SK-N-SH (cell line): ENCODE measurements at regions not wholly inside any gene's neighbourhood (a gene's known extent, or its start where the extent isn't known, plus 50 kb on each side); places are given as distances from the start of the nearest gene placed in this dataset.

Experiments
- CTCF ChIA-PET: fragments of 300-600, 350-600 bp; formaldehyde crosslinking; extraction: SDS; loops from one replicate; lab custom pipeline; 2021; lab: Yijun Ruan, JAX
- POLR2A ChIA-PET: fragments of 350-600 bp; sonication (Branson Sonifier 250); formaldehyde crosslinking; extraction: SDS; loops from one replicate; lab custom pipeline; 2020; ENCODE audit warnings: antibody characterized with exemption, inconsistent platforms; lab: Yijun Ruan, JAX
- DNase-seq: peaks from one replicate; pipeline ENCODE4 v3.0.0; 2012
- H2AFZ ChIP-seq: fragments of 200-600 bp; sonication (generic); 2 replicates; pipeline ENCODE4 v1.8.1; 2016; ENCODE audit warnings: antibody characterized with exemption, mild to moderate bottlenecking, low read depth
- H3F3A ChIP-seq: fragments of 200-600 bp; sonication (generic); replicated peaks from 2 replicates; pipeline ENCODE3; 2016; ENCODE audit warnings: antibody characterized with exemption, mild to moderate bottlenecking; ENCODE audit not compliant: insufficient read depth
- H3K27ac ChIP-seq, 2 experiments: fragments of 200-500 bp in 1 of 2; fragments of 200-600 bp in 1 of 2; sonication (Bioruptor generic) in 1 of 2; sonication (generic), shearing (Covaris generic) in 1 of 2; 2 replicates each; pipeline versions ENCODE4 v1.5.1 to v1.6.1; 2014 to 2016; ENCODE audit warnings: low read depth in 2 of 2, inconsistent platforms in 1 of 2, low read length in 1 of 2, mild to moderate bottlenecking in 1 of 2, mixed read lengths in 1 of 2
- H3K27me3 ChIP-seq: fragments of 200-600 bp; sonication (generic), shearing (Covaris generic); 2 replicates; pipeline ENCODE4 v1.6.1; 2016; ENCODE audit warnings: mixed run types; ENCODE audit not compliant: insufficient read depth
- H3K36me3 ChIP-seq, 2 experiments: fragments of 200-500 bp in 1 of 2; fragments of 200-600 bp in 1 of 2; sonication (Bioruptor generic) in 1 of 2; sonication (generic) in 1 of 2; replicated peaks in 1 of 2; 2 replicates each; pipeline versions ENCODE3 to v1.5.1; 2014 to 2016; ENCODE audit warnings: low read length in 1 of 2, mild to moderate bottlenecking in 1 of 2; ENCODE audit not compliant: insufficient read depth in 2 of 2, control insufficient read depth in 1 of 2
- H3K4me1 ChIP-seq, 2 experiments: fragments of 200-500 bp in 1 of 2; fragments of 200-600 bp in 1 of 2; sonication (Bioruptor generic) in 1 of 2; sonication (generic), shearing (Covaris generic) in 1 of 2; 2 replicates each; pipeline versions ENCODE4 v1.5.1 to v1.6.1; 2014 to 2016; ENCODE audit warnings: low read depth in 1 of 2, low read length in 1 of 2, mixed run types in 1 of 2; ENCODE audit not compliant: insufficient read depth in 2 of 2, control insufficient read depth in 1 of 2
- H3K4me2 ChIP-seq: fragments of 200-600 bp; sonication (generic), shearing (Covaris generic); 2 replicates; pipeline ENCODE4 v1.6.1; 2017; ENCODE audit warnings: mixed run types
- H3K4me3 ChIP-seq, 2 experiments: fragments of 200-500 bp in 1 of 2; fragments of 200-600 bp in 1 of 2; sonication (Bioruptor generic) in 1 of 2; sonication (generic), shearing (Covaris generic) in 1 of 2; 2 replicates each; pipeline versions ENCODE4 v1.5.1 to v1.8.1; 2014 to 2016; ENCODE audit warnings: low read depth in 2 of 2, inconsistent platforms in 1 of 2, low read length in 1 of 2, mild to moderate bottlenecking in 1 of 2, mixed read lengths in 1 of 2, moderate library complexity in 1 of 2
- H3K79me2 ChIP-seq: fragments of 200-600 bp; sonication (generic); 2 replicates; pipeline ENCODE4 v1.8.1; 2017; ENCODE audit warnings: mild to moderate bottlenecking; ENCODE audit not compliant: insufficient read depth
- H3K9ac ChIP-seq: fragments of 200-600 bp; sonication (generic); 2 replicates; pipeline ENCODE4 v1.6.1; 2017; ENCODE audit warnings: mixed run types
- H3K9me2 ChIP-seq: fragments of 200-600 bp; sonication (generic); 2 replicates; pipeline ENCODE4 v1.6.1; 2017; ENCODE audit warnings: mixed run types
- H3K9me3 ChIP-seq: fragments of 200-600 bp; sonication (generic); 2 replicates; pipeline ENCODE4 v1.6.1; 2017; ENCODE audit warnings: mixed run types, mild to moderate bottlenecking, moderate library complexity
- H4K20me1 ChIP-seq: fragments of 200-600 bp; sonication (generic); 2 replicates; pipeline ENCODE4 v1.6.1; 2017; ENCODE audit warnings: mild to moderate bottlenecking, mixed run types; ENCODE audit not compliant: insufficient read depth
- CHD2 ChIP-seq: fragments of 150-350 bp; IDR thresholded peaks from 2 replicates; pipeline ENCODE4 v1.6.1; 2018; ENCODE audit warnings: low read length; ENCODE audit not compliant: partially characterized antibody
- FOXJ3 ChIP-seq: sonication (generic); formaldehyde crosslinking; IDR thresholded peaks from 2 replicates; pipeline ENCODE4 v1.5.1; 2020; ENCODE audit warnings: mild to moderate bottlenecking, missing genetic modification reagents
- GABPA ChIP-seq: IDR thresholded peaks from 2 replicates; pipeline ENCODE4 v1.4.0; 2012; ENCODE audit warnings: low read depth, mild to moderate bottlenecking
- NRF1 ChIP-seq: IDR thresholded peaks from 2 replicates; pipeline ENCODE4 v1.6.1; 2012; ENCODE audit warnings: low read depth, mild to moderate bottlenecking, low read length
- SMC3 ChIP-seq: IDR thresholded peaks from 2 replicates; pipeline ENCODE4 v1.6.1; 2012; ENCODE audit warnings: low read depth, low read length, improper control_type of control experiment
- TEAD4 ChIP-seq: IDR thresholded peaks from 2 replicates; pipeline ENCODE4 v1.4.0; 2012; ENCODE audit warnings: mild to moderate bottlenecking, borderline replicate concordance; ENCODE audit not compliant: insufficient read depth
- YY1 ChIP-seq: IDR thresholded peaks from 2 replicates; pipeline ENCODE4 v1.4.0; 2012; ENCODE audit warnings: low read depth, mild to moderate bottlenecking
- WGBS: methylation state at CpG from one replicate; pipeline ENCODE4 v1.1.6; 2017; ENCODE audit warnings: low lambda C conversion rate; 5-methylcytosine and 5-hydroxymethylcytosine counted together
- TF ChIP-seq, protein P1 (sequence below): fragments of 200-600 bp; sonication (generic); IDR thresholded peaks from 2 replicates; pipeline ENCODE4 v1.6.1; 2017; ENCODE audit warnings: antibody characterized with exemption, mild to moderate bottlenecking, moderate library complexity
- TF ChIP-seq, protein P2 (sequence below): IDR thresholded peaks from 2 replicates; pipeline ENCODE4; 2012

DNA sequence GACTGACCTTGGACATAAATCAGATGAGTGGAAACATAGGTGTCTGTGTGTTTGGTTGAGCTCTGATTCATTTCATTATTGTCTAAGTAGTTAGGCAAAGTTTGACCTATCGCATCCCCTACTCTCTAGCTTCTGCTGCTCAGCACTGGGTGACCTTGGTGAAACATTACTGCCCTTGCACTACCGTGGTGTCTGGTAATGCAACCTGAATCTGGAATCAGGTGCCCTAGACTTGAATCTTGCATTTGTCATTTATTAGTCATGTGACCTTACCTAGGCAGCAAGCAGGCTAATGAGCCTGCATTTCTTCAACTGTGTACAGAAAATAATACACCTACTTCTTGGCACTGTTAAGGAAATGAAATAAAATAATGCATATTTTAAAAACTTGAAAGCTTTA is 242.3 kb upstream of the BLID start:
- Histone ChIP-seq H3K9me3 (no peaks in the 10 kb centered on the region; the same call in 1 of the 2 replicates), H3K4me1 (no peaks in the 10 kb centered on the region), H3K27ac (no peak overlapping the region), H3K4me2 (no peak overlapping the region), H3K79me2 (no peaks in the 10 kb centered on the region), H3K27me3 (no peaks in the 10 kb centered on the region), H3K36me3 (no peaks in the 10 kb centered on the region), H3K9me2 (no peaks in the 10 kb centered on the region), H3F3A (no peaks in the 10 kb centered on the region), H4K20me1 (no peaks in the 10 kb centered on the region), H2AFZ (no peak overlapping the region), H3K9ac (no peak overlapping the region), H3K4me3 (no peak overlapping the region)
- 56% methylated on average over 2 of the region's 2 CpGs for WGBS
- CTCF ChIA-PET, result interaction anchor here (1.3 kb wide), 1 partner anchor 21 kb away, joined by 3 read pairs; no protein-coding TSS in a partner anchor
- no peak for DNase-seq
- no peak for TF ChIP-seq CHD2
- no peak for TF ChIP-seq FOXJ3 (CRISPR knock-in tag)
- no peak for TF ChIP-seq YY1
- TF ChIP-seq TEAD4, result no peak
- no peak for TF ChIP-seq SMC3
- TF ChIP-seq, protein P1, sequence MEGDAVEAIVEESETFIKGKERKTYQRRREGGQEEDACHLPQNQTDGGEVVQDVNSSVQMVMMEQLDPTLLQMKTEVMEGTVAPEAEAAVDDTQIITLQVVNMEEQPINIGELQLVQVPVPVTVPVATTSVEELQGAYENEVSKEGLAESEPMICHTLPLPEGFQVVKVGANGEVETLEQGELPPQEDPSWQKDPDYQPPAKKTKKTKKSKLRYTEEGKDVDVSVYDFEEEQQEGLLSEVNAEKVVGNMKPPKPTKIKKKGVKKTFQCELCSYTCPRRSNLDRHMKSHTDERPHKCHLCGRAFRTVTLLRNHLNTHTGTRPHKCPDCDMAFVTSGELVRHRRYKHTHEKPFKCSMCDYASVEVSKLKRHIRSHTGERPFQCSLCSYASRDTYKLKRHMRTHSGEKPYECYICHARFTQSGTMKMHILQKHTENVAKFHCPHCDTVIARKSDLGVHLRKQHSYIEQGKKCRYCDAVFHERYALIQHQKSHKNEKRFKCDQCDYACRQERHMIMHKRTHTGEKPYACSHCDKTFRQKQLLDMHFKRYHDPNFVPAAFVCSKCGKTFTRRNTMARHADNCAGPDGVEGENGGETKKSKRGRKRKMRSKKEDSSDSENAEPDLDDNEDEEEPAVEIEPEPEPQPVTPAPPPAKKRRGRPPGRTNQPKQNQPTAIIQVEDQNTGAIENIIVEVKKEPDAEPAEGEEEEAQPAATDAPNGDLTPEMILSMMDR, result no peak
- POLR2A ChIA-PET, result no interaction called here

DNA sequence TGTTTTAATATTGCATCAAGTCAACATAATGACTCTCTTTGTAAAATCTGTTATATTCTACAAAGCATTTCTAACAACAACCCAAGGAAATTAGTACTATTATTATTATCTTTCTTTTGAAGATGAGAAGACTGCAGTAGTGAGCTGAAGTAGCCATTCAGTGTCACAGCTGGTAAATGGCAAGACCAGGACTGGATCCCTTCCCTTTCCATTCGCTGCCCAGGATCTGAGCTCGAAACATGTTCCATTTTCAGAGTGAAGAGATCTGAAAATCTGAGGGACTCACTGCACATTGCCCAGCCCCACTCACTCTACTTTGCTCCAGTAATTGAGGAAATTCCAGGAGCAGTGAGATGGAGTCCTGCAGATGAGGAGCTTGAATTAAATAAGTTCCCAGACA is 240.0 kb upstream of the BLID start:
- no peak for DNase-seq
- 61% methylated on average over 2 of the region's 2 CpGs for WGBS
- POLR2A ChIA-PET, result interaction anchor here (0.5 to 1.3 kb wide), 2 partner anchors 10 to 1906 kb away, joined by 3 read pairs; no protein-coding TSS in a partner anchor
- H3F3A ChIP-seq, result no peaks in the 10 kb centered on the region
- CTCF ChIA-PET, result interaction anchor here (1.2 to 1.4 kb wide), 2 partner anchors 13 to 142 kb away, joined by 3 read pairs; no protein-coding TSS in a partner anchor
- H3K9me2 ChIP-seq, result no peaks in the 10 kb centered on the region
- no peak overlapping the region for H3K4me3 ChIP-seq
- H3K36me3 ChIP-seq, result no peaks in the 10 kb centered on the region
- H3K9me3 ChIP-seq, result no peaks in the 10 kb centered on the region; the same call in 1 of the 2 replicates
- H2AFZ ChIP-seq, result no peak overlapping the region
- TF ChIP-seq FOXJ3 (CRISPR knock-in tag), result no peak
- TF ChIP-seq GABPA, result no peak
- no peak for TF ChIP-seq NRF1
- TF ChIP-seq, protein P2, sequence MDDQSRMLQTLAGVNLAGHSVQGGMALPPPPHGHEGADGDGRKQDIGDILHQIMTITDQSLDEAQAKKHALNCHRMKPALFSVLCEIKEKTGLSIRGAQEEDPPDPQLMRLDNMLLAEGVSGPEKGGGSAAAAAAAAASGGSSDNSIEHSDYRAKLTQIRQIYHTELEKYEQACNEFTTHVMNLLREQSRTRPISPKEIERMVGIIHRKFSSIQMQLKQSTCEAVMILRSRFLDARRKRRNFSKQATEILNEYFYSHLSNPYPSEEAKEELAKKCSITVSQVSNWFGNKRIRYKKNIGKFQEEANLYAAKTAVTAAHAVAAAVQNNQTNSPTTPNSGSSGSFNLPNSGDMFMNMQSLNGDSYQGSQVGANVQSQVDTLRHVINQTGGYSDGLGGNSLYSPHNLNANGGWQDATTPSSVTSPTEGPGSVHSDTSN, result no peak
- H3K27ac ChIP-seq, result no peak overlapping the region
- no peaks in the 10 kb centered on the region for H3K4me1 ChIP-seq
- H3K27me3 ChIP-seq, result no peaks in the 10 kb centered on the region
- H3K9ac ChIP-seq, result no peak overlapping the region
- no peaks in the 10 kb centered on the region for H3K79me2 ChIP-seq
- no peaks in the 10 kb centered on the region for H4K20me1 ChIP-seq
- H3K4me2 ChIP-seq, result no peak overlapping the region
